Ovary (tissue), 7 donors: ENCODE measurements at regions not wholly inside any gene's neighbourhood (a gene's known extent, or its start where the extent isn't known, plus 50 kb on each side); places are given as distances from the start of the nearest gene placed in this dataset.

Experiments
- DNase-seq, 5 donors: peaks; one replicate each; pipeline ENCODE4 v3.0.0-alpha.2; 2019 to 2020
- H3K27ac ChIP-seq, 2 donors: fragments of 200-600 bp; one replicate each; pipeline versions ENCODE4 v1.5.1 to v1.8.0; 2019 to 2022
- H3K27me3 ChIP-seq: fragments of 200-600 bp; one replicate; pipeline ENCODE4 v1.8.0; 2022
- H3K36me3 ChIP-seq: fragments of 200-600 bp; sonication (generic); one replicate; pipeline ENCODE4 v1.5.1; 2019
- H3K4me1 ChIP-seq: one replicate; pipeline ENCODE4 v1.8.1; 2013; ENCODE audit warnings: mild to moderate bottlenecking, moderate library complexity; ENCODE audit not compliant: insufficient read depth
- H3K4me3 ChIP-seq: fragments of 200-600 bp; sonication (generic); one replicate; pipeline ENCODE4 v1.5.1; 2017
- H3K9me3 ChIP-seq, 2 donors: fragments of 200-600 bp in 1 of 2; sonication (generic) in 1 of 2; one replicate each; pipeline versions ENCODE4 v1.5.1 to v1.8.1; 2013 to 2019; ENCODE audit warnings: mild to moderate bottlenecking in 1 of 2, moderate library complexity in 1 of 2
- CTCF ChIP-seq, 3 donors: fragments of 450-650 bp in 2 of 3; fragments of 200-600 bp in 1 of 3; IDR thresholded peaks; one replicate each; pipeline versions ENCODE4 v1.5.1 to v1.8.0; 2016 to 2022; ENCODE audit warnings: antibody characterized with exemption in 3 of 3, mild to moderate bottlenecking in 1 of 3
- EP300 ChIP-seq: sonication (generic); formaldehyde crosslinking; IDR thresholded peaks from one replicate; pipeline ENCODE4 v1.6.1; 2017; ENCODE audit warnings: antibody characterized with exemption
- POLR2A ChIP-seq: fragments of 450-650 bp; IDR thresholded peaks from one replicate; pipeline ENCODE4 v1.6.1; 2017; ENCODE audit warnings: antibody characterized with exemption, mild to moderate bottlenecking, moderate library complexity
- WGBS, 3 donors: extraction: QIAGEN DNeasy Blood & Tissue Kit in 1 of 3; methylation state at CpG; one replicate each; pipeline versions ENCODE4 v1.1.5 to v1.1.7; 2013 to 2017; 5-methylcytosine and 5-hydroxymethylcytosine counted together
- intact Hi-C, 4 donors: fragments of 100-400 bp; cut with DNase I; formaldehyde crosslinking; loops; one replicate each; pipeline versions ENCODE4 v1.11.0 to v1.15.1; 2022 to 2023
- donor health status: DM: no; HTN: no; CAD: no; lungs with moderate emphysema.
- donor health status: DM: no; HTN: no; CAD: no.
- donor health status: Bipolar disorder and iron deficiency.
- donor health status: DM: no; HTN: no; CAD: no.
- donor health status: DM: yes; HTN: yes; CAD: no.

- Histone ChIP-seq H3K9me3 (no peaks in the 10 kb centered on the region), H3K27me3 (no peaks in the 10 kb centered on the region), H3K4me1 (no peaks in the 10 kb centered on the region), H3K36me3 (no peaks in the 10 kb centered on the region), H3K4me3 (no peak overlapping the region), H3K27ac (no peak overlapping the region)
- intact Hi-C loops, result no loop called here
- no peak for TF ChIP-seq CTCF (IDR thresholded peaks at IDR 0.05)
- TF ChIP-seq EP300, result no peak
- no peak for TF ChIP-seq POLR2A
- DNase-seq, result no peak
These were observed 505.1 kb downstream of the TLR4 start for GRCh38 chr9:118209343-118209742.

GRCh38 chr9:118215549-118215948, 511.3 kb downstream of the TLR4 start:
- DNase-seq, result no peak
- Histone ChIP-seq H3K4me3 (no peak overlapping the region), H3K36me3 (no peaks in the 10 kb centered on the region), H3K27ac (no peak overlapping the region), H3K9me3 (no peaks in the 10 kb centered on the region), H3K4me1 (no peaks in the 10 kb centered on the region), H3K27me3 (no peaks in the 10 kb centered on the region)
- no peak for TF ChIP-seq CTCF (IDR thresholded peaks at IDR 0.05)
- no peak for TF ChIP-seq EP300
- TF ChIP-seq POLR2A, result no peak
- whole genome bisulfite sequencing, 3 donors, result 64 to 84% (median 81%) methylated on average over 1 of the region's 1 CpG
- intact Hi-C loops, result no loop called here

- no peaks in the 10 kb centered on the region for H3K27me3 ChIP-seq
- no peaks in the 10 kb centered on the region for H3K4me1 ChIP-seq
- intact Hi-C loops, result no loop called here
- no peaks in the 10 kb centered on the region for H3K36me3 ChIP-seq
- H3K27ac ChIP-seq, result no peak overlapping the region
- no peaks in the 10 kb centered on the region for H3K9me3 ChIP-seq
- DNase-seq, result no peak
- 19 to 30% (median 20%) methylated on average over 3 of the region's 3 CpGs for WGBS, 3 donors
- TF ChIP-seq POLR2A, result no peak
- no peak for TF ChIP-seq CTCF (IDR thresholded peaks at IDR 0.05)
- no peak for TF ChIP-seq EP300
- H3K4me3 ChIP-seq, result no peak overlapping the region
These were observed 518.2 kb downstream of the TLR4 start for GRCh38 chr9:118222375-118222774.

GRCh38 chr9:118223111-118223510, 518.9 kb downstream of the TLR4 start:
- no peaks in the 10 kb centered on the region for H3K9me3 ChIP-seq
- no peak for DNase-seq
- no peaks in the 10 kb centered on the region for H3K4me1 ChIP-seq
- intact Hi-C loops, result no loop called here
- TF ChIP-seq EP300 (no peak), POLR2A (no peak), CTCF (IDR thresholded peaks at IDR 0.05) (no peak)
- H3K4me3 ChIP-seq, result no peak overlapping the region
- H3K27ac ChIP-seq, result no peak overlapping the region
- no peaks in the 10 kb centered on the region for H3K36me3 ChIP-seq
- H3K27me3 ChIP-seq, result no peaks in the 10 kb centered on the region

GRCh38 chr9:118230329-118230728, 526.1 kb downstream of the TLR4 start:
- no peak for TF ChIP-seq CTCF (IDR thresholded peaks at IDR 0.05)
- no peak for TF ChIP-seq POLR2A
- no peak for TF ChIP-seq EP300
- Histone ChIP-seq H3K4me1 (no peaks in the 10 kb centered on the region), H3K27me3 (no peaks in the 10 kb centered on the region), H3K27ac (no peak overlapping the region), H3K4me3 (no peak overlapping the region), H3K9me3 (no peaks in the 10 kb centered on the region), H3K36me3 (no peaks in the 10 kb centered on the region)
- WGBS, 3 donors, result 17 to 44% (median 21%) methylated on average over 1 of the region's 1 CpG
- intact Hi-C loops, result no loop called here
- DNase-seq, result no peak
